IMR-90 (cell line): ENCODE measurements at regions not wholly inside any gene's neighbourhood (a gene's known extent, or its start where the extent isn't known, plus 50 kb on each side); places are given as distances from the start of the nearest gene placed in this dataset.

Source experiments
- ATAC-seq: fragments of 200-7000 bp; cut with Tn5 transposase; 2 replicates; pipeline ENCODE4 v1.9.1; 2020; ENCODE audit warnings: low read depth, mild to moderate bottlenecking, moderate library complexity
- BruUV-seq: library from RNA; stranded (reverse); fragments of 400-500 nt; replicated peaks from 2 replicates; lab custom pipeline; 2021; lab: Mats Ljungman, UMichigan
- CTCF ChIA-PET: fragments of 300-600 bp; formaldehyde crosslinking; extraction: SDS; loops from one replicate; lab custom pipeline; 2021; ENCODE audit warnings: antibody characterized with exemption; lab: Yijun Ruan, JAX
- POLR2A ChIA-PET: fragments of 300-600 bp; sonication (Branson Sonifier 250); formaldehyde crosslinking; loops from one replicate; lab custom pipeline; 2022; ENCODE audit warnings: antibody characterized with exemption; ENCODE audit not compliant: unreplicated experiment; lab: Charles Lee
- DNase-seq: peaks from one replicate; pipeline ENCODE4 v3.0.0; 2013
- H2AFZ ChIP-seq: replicated peaks from 2 replicates; pipeline ENCODE3; 2013; ENCODE audit warnings: low read length, mild to moderate bottlenecking; ENCODE audit not compliant: poor library complexity
- H2AK5ac ChIP-seq: 2 replicates; pipeline ENCODE4 v1.6.1; 2013; ENCODE audit warnings: low read depth, low read length, inconsistent platforms
- H2AK9ac ChIP-seq: replicated peaks from 2 replicates; pipeline ENCODE3; 2013; ENCODE audit warnings: mild to moderate bottlenecking, low read depth, low read length, moderate library complexity; ENCODE audit not compliant: poor library complexity
- H2BK120ac ChIP-seq: 2 replicates; pipeline ENCODE4 v1.6.1; 2013; ENCODE audit warnings: low read depth, low read length, inconsistent platforms
- H2BK15ac ChIP-seq: 3 replicates; pipeline ENCODE4 v1.6.1; 2013; ENCODE audit warnings: low read depth, low read length, inconsistent platforms
- H2BK20ac ChIP-seq: 2 replicates; pipeline ENCODE4 v1.6.1; 2013; ENCODE audit warnings: low read depth, mild to moderate bottlenecking, inconsistent platforms, low read length, moderate library complexity
- H2BK5ac ChIP-seq: 2 replicates; pipeline ENCODE4 v1.6.1; 2013; ENCODE audit warnings: mild to moderate bottlenecking, low read depth, low read length, inconsistent platforms; ENCODE audit not compliant: poor library complexity, severe bottlenecking
- H3K14ac ChIP-seq: replicated peaks from 2 replicates; pipeline ENCODE4 v1.6.1; 2013; ENCODE audit warnings: low read depth, low read length, inconsistent platforms
- H3K18ac ChIP-seq: 2 replicates; pipeline ENCODE4 v1.6.1; 2013; ENCODE audit warnings: low read depth, low read length, control low read depth
- H3K23ac ChIP-seq: 2 replicates; pipeline ENCODE4 v1.6.1; 2013; ENCODE audit warnings: low read depth, low read length, inconsistent platforms
- H3K27ac ChIP-seq: 2 replicates; pipeline ENCODE4 v1.5.1; 2013; ENCODE audit warnings: mild to moderate bottlenecking, control low read depth, low read length; ENCODE audit not compliant: insufficient read depth
- H3K27me3 ChIP-seq: 2 replicates; pipeline ENCODE4 v1.6.1; 2013; ENCODE audit warnings: low read length; ENCODE audit not compliant: control insufficient read depth, insufficient read depth
- H3K36me3 ChIP-seq: 2 replicates; pipeline ENCODE4 v1.6.1; 2013; ENCODE audit warnings: low read length, mixed read lengths; ENCODE audit not compliant: control insufficient read depth, insufficient read depth
- H3K4ac ChIP-seq: 2 replicates; pipeline ENCODE4 v1.6.1; 2013; ENCODE audit warnings: low read depth, low read length, inconsistent platforms
- H3K4me1 ChIP-seq: 2 replicates; pipeline ENCODE4 v1.6.1; 2013; ENCODE audit warnings: low read length, mixed read lengths; ENCODE audit not compliant: control insufficient read depth, insufficient read depth
- H3K4me2 ChIP-seq: 2 replicates; pipeline ENCODE4 v1.6.1; 2013; ENCODE audit warnings: low read depth, mild to moderate bottlenecking, control low read depth, low read length, moderate library complexity
- H3K4me3 ChIP-seq: 2 replicates; pipeline ENCODE4 v1.5.1; 2013; ENCODE audit warnings: low read depth, mild to moderate bottlenecking, control low read depth, low read length, moderate library complexity; ENCODE audit not compliant: insufficient read depth
- H3K56ac ChIP-seq: 2 replicates; pipeline ENCODE4 v1.6.1; 2013; ENCODE audit warnings: low read length, inconsistent platforms; ENCODE audit not compliant: insufficient read depth; ENCODE audit errors: extremely low read depth
- H3K79me1 ChIP-seq, 2 experiments: 2 replicates each; pipeline ENCODE4 v1.6.1; 2013; ENCODE audit warnings: low read length in 2 of 2, inconsistent platforms in 1 of 2, low read depth in 1 of 2
- H3K9ac ChIP-seq: 2 replicates; pipeline ENCODE4 v1.6.1; 2013; ENCODE audit warnings: low read depth, low read length, control low read depth
- H3K9me1 ChIP-seq: 2 replicates; pipeline ENCODE4 v1.6.1; 2013; ENCODE audit warnings: low read length, inconsistent platforms; ENCODE audit not compliant: insufficient read depth
- H3K9me3 ChIP-seq: 2 replicates; pipeline ENCODE4 v1.6.1; 2013; ENCODE audit warnings: low read length; ENCODE audit not compliant: control insufficient read depth, insufficient read depth
- H4K20me1 ChIP-seq: 2 replicates; pipeline ENCODE4 v1.6.1; 2013; ENCODE audit warnings: low read length, inconsistent platforms; ENCODE audit not compliant: insufficient read depth
- H4K5ac ChIP-seq: 2 replicates; pipeline ENCODE4 v1.6.1; 2013; ENCODE audit warnings: mild to moderate bottlenecking, low read depth, low read length, control low read depth
- H4K8ac ChIP-seq, 2 experiments: 2 replicates each; pipeline ENCODE4 v1.6.1; 2013; ENCODE audit warnings: low read depth in 2 of 2, low read length in 2 of 2, control low read depth in 1 of 2, inconsistent platforms in 1 of 2
- H4K91ac ChIP-seq: 2 replicates; pipeline ENCODE4 v1.6.1; 2013; ENCODE audit warnings: low read depth, low read length, inconsistent platforms; ENCODE audit not compliant: insufficient read depth
- CHD1 ChIP-seq: IDR thresholded peaks from 2 replicates; pipeline ENCODE4 v1.6.1; 2012; ENCODE audit warnings: low read depth, low read length, improper control_type of control experiment
- ELK1 ChIP-seq: fragments of 150-350 bp; IDR thresholded peaks from 2 replicates; pipeline ENCODE4 v1.6.1; 2016; ENCODE audit warnings: low read depth, mild to moderate bottlenecking, low read length, moderate library complexity, borderline replicate concordance
- FOS ChIP-seq: fragments of 150-350 bp; IDR thresholded peaks from 2 replicates; pipeline ENCODE4 v1.6.1; 2016; ENCODE audit warnings: low read depth, low read length
- MAFK ChIP-seq: IDR thresholded peaks from 2 replicates; pipeline ENCODE4 v1.6.1; 2012; ENCODE audit warnings: low read depth, low read length, improper control_type of control experiment
- MAZ ChIP-seq: IDR thresholded peaks from 2 replicates; pipeline ENCODE4 v1.6.1; 2012; ENCODE audit warnings: low read depth, mild to moderate bottlenecking, low read length, improper control_type of control experiment, moderate library complexity, borderline replicate concordance
- MXI1 ChIP-seq: IDR thresholded peaks from 2 replicates; pipeline ENCODE4 v1.6.1; 2012; ENCODE audit warnings: low read depth, mild to moderate bottlenecking, low read length, moderate library complexity, borderline replicate concordance
- NFE2L2 ChIP-seq: fragments of 150-350 bp; IDR thresholded peaks from 2 replicates; pipeline ENCODE4 v1.6.1; 2016; ENCODE audit warnings: low read depth, mild to moderate bottlenecking, low read length
- POLR2A ChIP-seq: IDR thresholded peaks from 2 replicates; pipeline ENCODE4 v1.6.1; 2012; ENCODE audit warnings: mild to moderate bottlenecking, low read depth, low read length
- RAD21 ChIP-seq: IDR thresholded peaks from 2 replicates; pipeline ENCODE4 v1.6.1; 2012; ENCODE audit warnings: low read length, improper control_type of control experiment
- RCOR1 ChIP-seq: IDR thresholded peaks from 2 replicates; pipeline ENCODE4 v1.6.1; 2012; ENCODE audit warnings: mild to moderate bottlenecking, low read length, improper control_type of control experiment; ENCODE audit not compliant: insufficient replicate concordance
- RFX5 ChIP-seq: IDR thresholded peaks from 2 replicates; pipeline ENCODE4 v1.8.0; 2012; ENCODE audit warnings: low read depth, mild to moderate bottlenecking, low read length, moderate library complexity
- SMC3 ChIP-seq: fragments of 150-350 bp; IDR thresholded peaks from 2 replicates; pipeline ENCODE4 v1.6.1; 2016; ENCODE audit warnings: low read depth, mild to moderate bottlenecking, antibody characterized with exemption, low read length, moderate library complexity
- USF2 ChIP-seq: fragments of 150-350 bp; IDR thresholded peaks from 2 replicates; pipeline ENCODE4 v1.6.1; 2017; ENCODE audit warnings: mild to moderate bottlenecking, antibody characterized with exemption, low read length, low read depth
- WGBS, 2 experiments: methylation state at CpG; one replicate each; pipeline versions ENCODE4 v1.1.5 to v1.1.7; 2013; ENCODE audit warnings: missing lambda C conversion rate in 2 of 2; ENCODE audit not compliant: insufficient read length in 1 of 2; ENCODE audit errors: extremely low coverage in 2 of 2; 5-methylcytosine and 5-hydroxymethylcytosine counted together
- dilution Hi-C: fragments of 300-500 bp; cut with HindIII; formaldehyde crosslinking; loops from one replicate; pipeline ENCODE4 v1.14.3; 2018; ENCODE audit warnings: low sequenced_read_pairs; ENCODE audit not compliant: unreplicated experiment
- in situ Hi-C: fragments of 300-500 bp; cut with MboI; formaldehyde crosslinking; loops from 3 replicates; pipeline ENCODE4 v1.14.3; 2019; ENCODE audit warnings: low sequenced_read_pairs, inconsistent platforms, mixed read lengths
- intact Hi-C: fragments of 100-400 bp; cut with micrococcal nuclease; formaldehyde crosslinking; loops from 2 replicates; pipeline ENCODE4 v1.10.0; 2022
- TF ChIP-seq, protein P1 (sequence below): conservative IDR thresholded peaks from 2 replicates; pipeline ENCODE4 v1.5.1; 2012; ENCODE audit warnings: mild to moderate bottlenecking, low read depth, low read length, improper control_type of control experiment

DNA sequence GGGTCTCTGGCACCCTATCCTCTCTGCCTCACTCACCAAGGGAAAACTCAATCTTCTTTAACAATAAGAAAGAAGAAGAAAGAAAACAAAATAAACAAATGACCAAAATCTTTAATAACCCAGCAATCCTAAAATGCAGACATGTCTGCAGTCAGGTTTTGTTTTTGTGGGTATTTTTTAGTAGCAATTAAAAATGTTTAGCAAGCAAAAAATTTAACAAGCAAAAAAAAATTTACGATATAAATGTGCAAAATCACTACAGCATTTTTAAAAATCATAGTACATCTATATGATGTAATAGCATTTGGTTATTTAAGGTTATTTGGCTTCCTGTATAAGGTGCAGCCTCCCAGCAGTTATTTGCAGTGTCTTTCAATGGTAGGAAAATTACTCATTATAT, 151.3 kb upstream of the MAP3K1 start:
- Histone ChIP-seq H3K4ac (no peak overlapping the region), H3K36me3 (no peaks in the 10 kb centered on the region), H3K27ac (no peak overlapping the region), H4K20me1 (no peaks in the 10 kb centered on the region), H3K4me1 (0 out of 2 replicates have a peak, but pooled peaks cover 1% of the 10 kb centered on the region), H3K56ac (no peak overlapping the region), H3K23ac (no peak overlapping the region), H3K9me1 (no peaks in the 10 kb centered on the region), H2BK15ac (no peak overlapping the region), H3K79me1 (no peaks in the 10 kb centered on the region), H3K9ac (no peak overlapping the region), H3K4me2 (no peak overlapping the region), H3K9me3 (no peaks in the 10 kb centered on the region; the same call in 1 of the 2 replicates), H4K8ac (no peak overlapping the region), H2AFZ (no peak overlapping the region), H4K5ac (no peak overlapping the region), H3K14ac (no peak overlapping the region), H3K18ac (no peak overlapping the region), H2BK120ac (no peak overlapping the region), H2AK9ac (no peak overlapping the region), H2AK5ac (no peak overlapping the region), H4K91ac (no peak overlapping the region), H3K27me3 (peaks cover 2% of the 10 kb centered on the region), H3K4me3 (no peak overlapping the region), H2BK20ac (no peak overlapping the region; the same call in 1 of the 2 replicates), H2BK5ac (no peak overlapping the region)
- DNase-seq (no peak), ATAC-seq (no peak)
- no peak for TF ChIP-seq MAZ
- no peak for TF ChIP-seq FOS
- no peak for TF ChIP-seq ELK1
- TF ChIP-seq, protein P1, sequence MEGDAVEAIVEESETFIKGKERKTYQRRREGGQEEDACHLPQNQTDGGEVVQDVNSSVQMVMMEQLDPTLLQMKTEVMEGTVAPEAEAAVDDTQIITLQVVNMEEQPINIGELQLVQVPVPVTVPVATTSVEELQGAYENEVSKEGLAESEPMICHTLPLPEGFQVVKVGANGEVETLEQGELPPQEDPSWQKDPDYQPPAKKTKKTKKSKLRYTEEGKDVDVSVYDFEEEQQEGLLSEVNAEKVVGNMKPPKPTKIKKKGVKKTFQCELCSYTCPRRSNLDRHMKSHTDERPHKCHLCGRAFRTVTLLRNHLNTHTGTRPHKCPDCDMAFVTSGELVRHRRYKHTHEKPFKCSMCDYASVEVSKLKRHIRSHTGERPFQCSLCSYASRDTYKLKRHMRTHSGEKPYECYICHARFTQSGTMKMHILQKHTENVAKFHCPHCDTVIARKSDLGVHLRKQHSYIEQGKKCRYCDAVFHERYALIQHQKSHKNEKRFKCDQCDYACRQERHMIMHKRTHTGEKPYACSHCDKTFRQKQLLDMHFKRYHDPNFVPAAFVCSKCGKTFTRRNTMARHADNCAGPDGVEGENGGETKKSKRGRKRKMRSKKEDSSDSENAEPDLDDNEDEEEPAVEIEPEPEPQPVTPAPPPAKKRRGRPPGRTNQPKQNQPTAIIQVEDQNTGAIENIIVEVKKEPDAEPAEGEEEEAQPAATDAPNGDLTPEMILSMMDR, result no peak
- no peak for TF ChIP-seq CHD1
- no peak for TF ChIP-seq RAD21
- no peak for TF ChIP-seq MAFK
- no peak for TF ChIP-seq POLR2A
- no peak for TF ChIP-seq NFE2L2
- TF ChIP-seq SMC3, result no peak
- no peak for TF ChIP-seq MXI1
- no peak for TF ChIP-seq RCOR1
- TF ChIP-seq RFX5, result no peak
- no peak for TF ChIP-seq USF2
- ChIA-PET POLR2A (no interaction called here), CTCF (no interaction called here)
- in situ Hi-C loops (no loop called here), dilution Hi-C loops (no loop called here), intact Hi-C loops (no loop called here)
- no TSS peak for BruUV-seq
- no CpG with 5 or more reads among the region's 1 CpG for WGBS, 2 experiments
